SK-N-SH (cell line): ENCODE measurements at regions not wholly inside any gene's neighbourhood (a gene's known extent, or its start where the extent isn't known, plus 50 kb on each side); places are given as distances from the start of the nearest gene placed in this dataset.

Experiments used
- CTCF ChIA-PET: fragments of 300-600, 350-600 bp; formaldehyde crosslinking; extraction: SDS; loops from one replicate; lab custom pipeline; 2021; lab: Yijun Ruan, JAX
- POLR2A ChIA-PET: fragments of 350-600 bp; sonication (Branson Sonifier 250); formaldehyde crosslinking; extraction: SDS; loops from one replicate; lab custom pipeline; 2020; ENCODE audit warnings: antibody characterized with exemption, inconsistent platforms; lab: Yijun Ruan, JAX
- DNase-seq: peaks from one replicate; pipeline ENCODE4 v3.0.0; 2012
- H2AFZ ChIP-seq: fragments of 200-600 bp; sonication (generic); 2 replicates; pipeline ENCODE4 v1.8.1; 2016; ENCODE audit warnings: antibody characterized with exemption, mild to moderate bottlenecking, low read depth
- H3F3A ChIP-seq: fragments of 200-600 bp; sonication (generic); replicated peaks from 2 replicates; pipeline ENCODE3; 2016; ENCODE audit warnings: antibody characterized with exemption, mild to moderate bottlenecking; ENCODE audit not compliant: insufficient read depth
- H3K27ac ChIP-seq, 2 experiments: fragments of 200-500 bp in 1 of 2; fragments of 200-600 bp in 1 of 2; sonication (Bioruptor generic) in 1 of 2; sonication (generic), shearing (Covaris generic) in 1 of 2; 2 replicates each; pipeline versions ENCODE4 v1.5.1 to v1.6.1; 2014 to 2016; ENCODE audit warnings: low read depth in 2 of 2, inconsistent platforms in 1 of 2, low read length in 1 of 2, mild to moderate bottlenecking in 1 of 2, mixed read lengths in 1 of 2
- H3K27me3 ChIP-seq: fragments of 200-600 bp; sonication (generic), shearing (Covaris generic); 2 replicates; pipeline ENCODE4 v1.6.1; 2016; ENCODE audit warnings: mixed run types; ENCODE audit not compliant: insufficient read depth
- H3K36me3 ChIP-seq, 2 experiments: fragments of 200-500 bp in 1 of 2; fragments of 200-600 bp in 1 of 2; sonication (Bioruptor generic) in 1 of 2; sonication (generic) in 1 of 2; replicated peaks in 1 of 2; 2 replicates each; pipeline versions ENCODE3 to v1.5.1; 2014 to 2016; ENCODE audit warnings: low read length in 1 of 2, mild to moderate bottlenecking in 1 of 2; ENCODE audit not compliant: insufficient read depth in 2 of 2, control insufficient read depth in 1 of 2
- H3K4me1 ChIP-seq, 2 experiments: fragments of 200-500 bp in 1 of 2; fragments of 200-600 bp in 1 of 2; sonication (Bioruptor generic) in 1 of 2; sonication (generic), shearing (Covaris generic) in 1 of 2; 2 replicates each; pipeline versions ENCODE4 v1.5.1 to v1.6.1; 2014 to 2016; ENCODE audit warnings: low read depth in 1 of 2, low read length in 1 of 2, mixed run types in 1 of 2; ENCODE audit not compliant: insufficient read depth in 2 of 2, control insufficient read depth in 1 of 2
- H3K4me2 ChIP-seq: fragments of 200-600 bp; sonication (generic), shearing (Covaris generic); 2 replicates; pipeline ENCODE4 v1.6.1; 2017; ENCODE audit warnings: mixed run types
- H3K4me3 ChIP-seq, 2 experiments: fragments of 200-500 bp in 1 of 2; fragments of 200-600 bp in 1 of 2; sonication (Bioruptor generic) in 1 of 2; sonication (generic), shearing (Covaris generic) in 1 of 2; 2 replicates each; pipeline versions ENCODE4 v1.5.1 to v1.8.1; 2014 to 2016; ENCODE audit warnings: low read depth in 2 of 2, inconsistent platforms in 1 of 2, low read length in 1 of 2, mild to moderate bottlenecking in 1 of 2, mixed read lengths in 1 of 2, moderate library complexity in 1 of 2
- H3K79me2 ChIP-seq: fragments of 200-600 bp; sonication (generic); 2 replicates; pipeline ENCODE4 v1.8.1; 2017; ENCODE audit warnings: mild to moderate bottlenecking; ENCODE audit not compliant: insufficient read depth
- H3K9ac ChIP-seq: fragments of 200-600 bp; sonication (generic); 2 replicates; pipeline ENCODE4 v1.6.1; 2017; ENCODE audit warnings: mixed run types
- H3K9me2 ChIP-seq: fragments of 200-600 bp; sonication (generic); 2 replicates; pipeline ENCODE4 v1.6.1; 2017; ENCODE audit warnings: mixed run types
- H3K9me3 ChIP-seq: fragments of 200-600 bp; sonication (generic); 2 replicates; pipeline ENCODE4 v1.6.1; 2017; ENCODE audit warnings: mixed run types, mild to moderate bottlenecking, moderate library complexity
- H4K20me1 ChIP-seq: fragments of 200-600 bp; sonication (generic); 2 replicates; pipeline ENCODE4 v1.6.1; 2017; ENCODE audit warnings: mild to moderate bottlenecking, mixed run types; ENCODE audit not compliant: insufficient read depth
- CHD2 ChIP-seq: fragments of 150-350 bp; IDR thresholded peaks from 2 replicates; pipeline ENCODE4 v1.6.1; 2018; ENCODE audit warnings: low read length; ENCODE audit not compliant: partially characterized antibody
- EP300 ChIP-seq, 2 experiments: IDR thresholded peaks; 2 replicates each; pipeline versions ENCODE4 v1.4.0 to v1.6.1; 2012; ENCODE audit warnings: borderline replicate concordance in 1 of 2, low read depth in 1 of 2, low read length in 1 of 2
- FOXJ3 ChIP-seq: sonication (generic); formaldehyde crosslinking; IDR thresholded peaks from 2 replicates; pipeline ENCODE4 v1.5.1; 2020; ENCODE audit warnings: mild to moderate bottlenecking, missing genetic modification reagents
- GATA2 ChIP-seq: sonication (generic); formaldehyde crosslinking; IDR thresholded peaks from 2 replicates; pipeline ENCODE4 v1.5.0; 2020; ENCODE audit warnings: mild to moderate bottlenecking, missing genetic modification reagents
- MXI1 ChIP-seq: IDR thresholded peaks from 2 replicates; pipeline ENCODE4 v1.6.1; 2012; ENCODE audit warnings: mild to moderate bottlenecking, low read depth, low read length, improper control_type of control experiment
- RXRA ChIP-seq: IDR thresholded peaks from 2 replicates; pipeline ENCODE4 v1.4.0; 2012; ENCODE audit warnings: low read depth, mild to moderate bottlenecking, borderline replicate concordance
- WGBS: methylation state at CpG from one replicate; pipeline ENCODE4 v1.1.6; 2017; ENCODE audit warnings: low lambda C conversion rate; 5-methylcytosine and 5-hydroxymethylcytosine counted together
- TF ChIP-seq, protein P1 (sequence below): fragments of 200-600 bp; sonication (generic); IDR thresholded peaks from 2 replicates; pipeline ENCODE4 v1.6.1; 2017; ENCODE audit warnings: antibody characterized with exemption, mild to moderate bottlenecking, moderate library complexity
- TF ChIP-seq, protein P2 (sequence below): fragments of 150-350 bp; IDR thresholded peaks from 2 replicates; pipeline ENCODE4 v1.6.1; 2016; ENCODE audit warnings: mild to moderate bottlenecking, low read depth, low read length
- TF ChIP-seq, protein P3 (sequence below): IDR thresholded peaks from 2 replicates; pipeline ENCODE4 v1.6.1; 2012; ENCODE audit warnings: mild to moderate bottlenecking, low read depth, low read length, moderate library complexity

DNA sequence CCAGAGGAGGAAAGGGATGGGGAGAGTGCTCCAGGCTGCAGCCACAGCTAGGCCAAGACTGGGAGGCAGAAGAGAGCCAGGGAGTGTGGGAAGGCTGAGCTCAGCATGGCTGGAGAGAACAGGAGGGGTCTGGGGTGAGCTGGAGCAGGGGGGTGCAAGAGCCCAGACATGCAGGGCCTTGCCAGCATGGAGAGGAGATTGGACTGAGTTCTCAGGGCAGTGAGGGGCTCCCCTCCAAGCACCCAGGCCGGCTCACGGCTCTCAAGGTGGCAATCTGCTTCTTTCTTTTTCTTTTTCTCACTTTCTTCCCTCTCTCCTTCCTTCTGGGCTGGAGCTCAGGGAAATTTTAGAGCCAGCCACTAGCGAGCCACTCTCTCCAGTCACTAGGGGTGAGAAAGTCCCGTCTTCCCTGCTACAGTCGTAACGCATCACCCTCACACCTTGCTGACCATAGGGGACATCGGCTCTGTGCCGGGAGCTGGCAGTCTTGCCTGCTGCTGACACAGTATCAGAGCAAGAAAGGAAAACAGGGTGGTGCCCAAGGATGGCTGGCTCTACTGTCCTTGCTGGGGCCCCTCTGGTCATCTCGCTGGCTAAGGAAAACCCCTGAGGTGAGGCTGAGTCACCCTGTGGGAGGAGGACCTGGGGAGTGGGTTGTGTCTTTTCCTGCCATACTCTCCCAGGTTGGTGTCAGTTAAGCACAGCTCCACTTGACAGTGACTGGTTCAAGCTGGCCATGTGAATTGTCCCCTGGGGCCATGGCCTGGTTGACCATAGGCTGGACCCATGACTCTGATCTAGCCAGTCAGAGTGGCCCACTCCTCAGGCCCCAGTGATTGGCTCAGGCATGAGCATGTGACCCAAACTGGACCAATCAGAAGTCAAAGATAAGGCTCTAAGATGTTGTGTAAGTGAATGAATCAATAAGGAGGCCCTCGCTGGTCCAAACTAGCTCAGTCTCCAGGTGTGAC lies 135.1 kb upstream of the PMEPA1 start:
- no peaks in the 10 kb centered on the region for H3K9me3 ChIP-seq
- H3K4me3 ChIP-seq, result no peak overlapping the region
- H3K9me2 ChIP-seq, result no peaks in the 10 kb centered on the region
- no peak for DNase-seq
- H3K4me1 ChIP-seq, result peaks cover 0 to 47% of the 10 kb centered on the region in 2 experiments; a peak in 2 of 4 replicates
- ChIA-PET CTCF (interaction anchor here (0.9 to 1.5 kb wide), 3 partner anchors 7 to 222 kb away, joined by 3 to 4 read pairs (median 3); no protein-coding TSS in a partner anchor), POLR2A (interaction anchor here (0.7 kb wide), 1 partner anchor 227 kb away, joined by 3 read pairs; no protein-coding TSS in a partner anchor)
- no peak for TF ChIP-seq GATA2
- TF ChIP-seq EP300 (IDR thresholded peaks at IDR 0.05; ENCODE audit: borderline replicate concordance in 1 of 2, low read depth in 1 of 2, low read length in 1 of 2), result no peak
- no peak for TF ChIP-seq RXRA
- no peak for TF ChIP-seq CHD2
- no peak for TF ChIP-seq FOXJ3 (CRISPR knock-in tag)
- TF ChIP-seq, protein P1, sequence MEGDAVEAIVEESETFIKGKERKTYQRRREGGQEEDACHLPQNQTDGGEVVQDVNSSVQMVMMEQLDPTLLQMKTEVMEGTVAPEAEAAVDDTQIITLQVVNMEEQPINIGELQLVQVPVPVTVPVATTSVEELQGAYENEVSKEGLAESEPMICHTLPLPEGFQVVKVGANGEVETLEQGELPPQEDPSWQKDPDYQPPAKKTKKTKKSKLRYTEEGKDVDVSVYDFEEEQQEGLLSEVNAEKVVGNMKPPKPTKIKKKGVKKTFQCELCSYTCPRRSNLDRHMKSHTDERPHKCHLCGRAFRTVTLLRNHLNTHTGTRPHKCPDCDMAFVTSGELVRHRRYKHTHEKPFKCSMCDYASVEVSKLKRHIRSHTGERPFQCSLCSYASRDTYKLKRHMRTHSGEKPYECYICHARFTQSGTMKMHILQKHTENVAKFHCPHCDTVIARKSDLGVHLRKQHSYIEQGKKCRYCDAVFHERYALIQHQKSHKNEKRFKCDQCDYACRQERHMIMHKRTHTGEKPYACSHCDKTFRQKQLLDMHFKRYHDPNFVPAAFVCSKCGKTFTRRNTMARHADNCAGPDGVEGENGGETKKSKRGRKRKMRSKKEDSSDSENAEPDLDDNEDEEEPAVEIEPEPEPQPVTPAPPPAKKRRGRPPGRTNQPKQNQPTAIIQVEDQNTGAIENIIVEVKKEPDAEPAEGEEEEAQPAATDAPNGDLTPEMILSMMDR, result no peak
- TF ChIP-seq MXI1, result no peak
- TF ChIP-seq, protein P2, sequence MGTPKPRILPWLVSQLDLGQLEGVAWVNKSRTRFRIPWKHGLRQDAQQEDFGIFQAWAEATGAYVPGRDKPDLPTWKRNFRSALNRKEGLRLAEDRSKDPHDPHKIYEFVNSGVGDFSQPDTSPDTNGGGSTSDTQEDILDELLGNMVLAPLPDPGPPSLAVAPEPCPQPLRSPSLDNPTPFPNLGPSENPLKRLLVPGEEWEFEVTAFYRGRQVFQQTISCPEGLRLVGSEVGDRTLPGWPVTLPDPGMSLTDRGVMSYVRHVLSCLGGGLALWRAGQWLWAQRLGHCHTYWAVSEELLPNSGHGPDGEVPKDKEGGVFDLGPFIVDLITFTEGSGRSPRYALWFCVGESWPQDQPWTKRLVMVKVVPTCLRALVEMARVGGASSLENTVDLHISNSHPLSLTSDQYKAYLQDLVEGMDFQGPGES, result no peak
- TF ChIP-seq, protein P3, sequence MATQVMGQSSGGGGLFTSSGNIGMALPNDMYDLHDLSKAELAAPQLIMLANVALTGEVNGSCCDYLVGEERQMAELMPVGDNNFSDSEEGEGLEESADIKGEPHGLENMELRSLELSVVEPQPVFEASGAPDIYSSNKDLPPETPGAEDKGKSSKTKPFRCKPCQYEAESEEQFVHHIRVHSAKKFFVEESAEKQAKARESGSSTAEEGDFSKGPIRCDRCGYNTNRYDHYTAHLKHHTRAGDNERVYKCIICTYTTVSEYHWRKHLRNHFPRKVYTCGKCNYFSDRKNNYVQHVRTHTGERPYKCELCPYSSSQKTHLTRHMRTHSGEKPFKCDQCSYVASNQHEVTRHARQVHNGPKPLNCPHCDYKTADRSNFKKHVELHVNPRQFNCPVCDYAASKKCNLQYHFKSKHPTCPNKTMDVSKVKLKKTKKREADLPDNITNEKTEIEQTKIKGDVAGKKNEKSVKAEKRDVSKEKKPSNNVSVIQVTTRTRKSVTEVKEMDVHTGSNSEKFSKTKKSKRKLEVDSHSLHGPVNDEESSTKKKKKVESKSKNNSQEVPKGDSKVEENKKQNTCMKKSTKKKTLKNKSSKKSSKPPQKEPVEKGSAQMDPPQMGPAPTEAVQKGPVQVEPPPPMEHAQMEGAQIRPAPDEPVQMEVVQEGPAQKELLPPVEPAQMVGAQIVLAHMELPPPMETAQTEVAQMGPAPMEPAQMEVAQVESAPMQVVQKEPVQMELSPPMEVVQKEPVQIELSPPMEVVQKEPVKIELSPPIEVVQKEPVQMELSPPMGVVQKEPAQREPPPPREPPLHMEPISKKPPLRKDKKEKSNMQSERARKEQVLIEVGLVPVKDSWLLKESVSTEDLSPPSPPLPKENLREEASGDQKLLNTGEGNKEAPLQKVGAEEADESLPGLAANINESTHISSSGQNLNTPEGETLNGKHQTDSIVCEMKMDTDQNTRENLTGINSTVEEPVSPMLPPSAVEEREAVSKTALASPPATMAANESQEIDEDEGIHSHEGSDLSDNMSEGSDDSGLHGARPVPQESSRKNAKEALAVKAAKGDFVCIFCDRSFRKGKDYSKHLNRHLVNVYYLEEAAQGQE, result no peak
- H3F3A ChIP-seq, result no peaks in the 10 kb centered on the region
- no peak overlapping the region for H2AFZ ChIP-seq
- no peaks in the 10 kb centered on the region for H3K79me2 ChIP-seq
- H4K20me1 ChIP-seq, result no peaks in the 10 kb centered on the region
- no peak overlapping the region; a peak in 1 of 4 replicates for H3K27ac ChIP-seq
- 69% methylated on average over 10 of the region's 10 CpGs for WGBS
- H3K36me3 ChIP-seq, result no peaks in the 10 kb centered on the region
- H3K4me2 ChIP-seq, result no peak overlapping the region
- no peak overlapping the region for H3K9ac ChIP-seq
- H3K27me3 ChIP-seq, result no peaks in the 10 kb centered on the region
